Liver (tissue), 8 donors: ENCODE measurements at regions not wholly inside any gene's neighbourhood (a gene's known extent, or its start where the extent isn't known, plus 50 kb on each side); places are given as distances from the start of the nearest gene placed in this dataset.

ENCODE experiments used
- DNase-seq: peaks from one replicate; pipeline ENCODE4 v3.0.0-alpha.2; 2017; ENCODE audit warnings: low spot score
- H3K27ac ChIP-seq, 2 donors: one replicate each; pipeline ENCODE4 v1.7.0; 2013; ENCODE audit warnings: inconsistent platforms in 2 of 2, low read length in 2 of 2, control low read depth in 1 of 2, low read depth in 1 of 2, mild to moderate bottlenecking in 1 of 2
- H3K27me3 ChIP-seq, 4 donors: one replicate each; pipeline versions ENCODE4 v1.6.1 to v1.7.0; 2013; ENCODE audit warnings: low read length in 3 of 4, inconsistent platforms in 1 of 4, mild to moderate bottlenecking in 1 of 4, moderate library complexity in 1 of 4; ENCODE audit not compliant: control insufficient read depth in 4 of 4, insufficient read depth in 4 of 4
- H3K36me3 ChIP-seq, 4 donors: one replicate each; pipeline versions ENCODE4 v1.6.1 to v1.7.0; 2013; ENCODE audit warnings: low read length in 3 of 4, mild to moderate bottlenecking in 3 of 4, low read depth in 1 of 4, moderate library complexity in 1 of 4; ENCODE audit not compliant: control insufficient read depth in 4 of 4, insufficient read depth in 3 of 4
- H3K4me1 ChIP-seq, 4 donors: one replicate each; pipeline versions ENCODE4 v1.6.1 to v1.7.0; 2013; ENCODE audit warnings: low read length in 3 of 4, mild to moderate bottlenecking in 3 of 4, moderate library complexity in 1 of 4; ENCODE audit not compliant: control insufficient read depth in 4 of 4, insufficient read depth in 4 of 4
- H3K4me3 ChIP-seq, 3 donors: one replicate each; pipeline versions ENCODE4 v1.6.1 to v1.7.0; 2013; ENCODE audit warnings: low read length in 3 of 3, control low read depth in 1 of 3, low read depth in 1 of 3, mild to moderate bottlenecking in 1 of 3
- H3K9ac ChIP-seq, 2 donors: one replicate each; pipeline ENCODE4 v1.7.0; 2013; ENCODE audit warnings: low read length in 2 of 2, mild to moderate bottlenecking in 2 of 2, moderate library complexity in 2 of 2, control low read depth in 1 of 2, low read depth in 1 of 2
- H3K9me3 ChIP-seq, 4 donors: one replicate each; pipeline versions ENCODE4 v1.6.1 to v1.7.0; 2013; ENCODE audit warnings: low read length in 3 of 4; ENCODE audit not compliant: control insufficient read depth in 4 of 4
- ATF3 ChIP-seq: IDR thresholded peaks from 2 replicates; pipeline ENCODE4 v1.6.1; 2016; ENCODE audit warnings: antibody characterized with exemption
- CTCF ChIP-seq: fragments of 150-350 bp; IDR thresholded peaks from 2 replicates; pipeline ENCODE4 v1.5.1; 2017; ENCODE audit warnings: improper control_type of control experiment, low read depth, low read length; ENCODE audit not compliant: missing input control
- EGR1 ChIP-seq, 2 donors: IDR thresholded peaks; 2 replicates each; pipeline ENCODE4 v1.6.1; 2016 to 2018; ENCODE audit warnings: antibody characterized with exemption in 2 of 2, low read depth in 2 of 2
- FOXA1 ChIP-seq: IDR thresholded peaks from 2 replicates; pipeline ENCODE4 v1.6.1; 2016; ENCODE audit warnings: antibody characterized with exemption
- FOXA2 ChIP-seq: IDR thresholded peaks from 2 replicates; pipeline ENCODE4 v1.6.1; 2016; ENCODE audit warnings: antibody characterized with exemption
- GABPA ChIP-seq, 2 donors: IDR thresholded peaks in 1 of 2; conservative IDR thresholded peaks in 1 of 2; 2 replicates each; pipeline ENCODE4 v1.6.1; 2016; ENCODE audit warnings: antibody characterized with exemption in 2 of 2, mild to moderate bottlenecking in 1 of 2, moderate library complexity in 1 of 2
- HNF4A ChIP-seq, 2 donors: conservative IDR thresholded peaks; 2 replicates each; pipeline ENCODE4 v1.6.1; 2016; ENCODE audit warnings: antibody characterized with exemption in 2 of 2, mild to moderate bottlenecking in 2 of 2
- HNF4G ChIP-seq: IDR thresholded peaks from 2 replicates; pipeline ENCODE4 v1.6.1; 2016; ENCODE audit warnings: antibody characterized with exemption
- JUND ChIP-seq, 2 donors: IDR thresholded peaks; 2 replicates each; pipeline ENCODE4 v1.6.1; 2016; ENCODE audit warnings: antibody characterized with exemption in 2 of 2
- MAX ChIP-seq: IDR thresholded peaks from 2 replicates; pipeline ENCODE4 v1.6.1; 2016; ENCODE audit warnings: antibody characterized with exemption
- NR2F2 ChIP-seq: IDR thresholded peaks from 2 replicates; pipeline ENCODE4 v1.6.1; 2016; ENCODE audit warnings: antibody characterized with exemption
- RAD21 ChIP-seq, 2 donors: IDR thresholded peaks; 2 replicates each; pipeline ENCODE4 v1.6.1; 2016; ENCODE audit warnings: antibody characterized with exemption in 2 of 2, mild to moderate bottlenecking in 2 of 2
- REST ChIP-seq: IDR thresholded peaks from 2 replicates; pipeline ENCODE4 v1.6.1; 2016; ENCODE audit warnings: antibody characterized with exemption, mild to moderate bottlenecking
- RXRA ChIP-seq, 2 donors: IDR thresholded peaks; 2 replicates each; pipeline ENCODE4 v1.6.1; 2017 to 2018; ENCODE audit warnings: antibody characterized with exemption in 2 of 2, mild to moderate bottlenecking in 1 of 2
- SP1 ChIP-seq: IDR thresholded peaks from 2 replicates; pipeline ENCODE4 v1.6.1; 2018; ENCODE audit warnings: antibody characterized with exemption, mild to moderate bottlenecking
- TAF1 ChIP-seq: conservative IDR thresholded peaks from 2 replicates; pipeline ENCODE4 v1.6.1; 2016; ENCODE audit warnings: antibody characterized with exemption, mild to moderate bottlenecking
- YY1 ChIP-seq: IDR thresholded peaks from 2 replicates; pipeline ENCODE4 v1.6.1; 2016; ENCODE audit warnings: antibody characterized with exemption, mild to moderate bottlenecking
- ZBTB33 ChIP-seq: IDR thresholded peaks from 2 replicates; pipeline ENCODE4 v1.6.1; 2016; ENCODE audit warnings: antibody characterized with exemption
- WGBS: extraction: QIAGEN DNeasy Blood & Tissue Kit; methylation state at CpG from one replicate; pipeline ENCODE4 v1.1.7; 2013; 5-methylcytosine and 5-hydroxymethylcytosine counted together
- donor health status: healthy.
- donor health status: healthy.
- donor health status: healthy.
- donor health status: healthy.
- donor health status: healthy.

- H3K4me1 ChIP-seq = peaks cover 0 to 14% (median 8%) of the 10 kb centered on the region in 4 donors
- H3K4me3 ChIP-seq = no peak overlapping the region
- H3K9ac ChIP-seq = no peak overlapping the region
- TF ChIP-seq YY1 (no peak), NR2F2 (no peak), MAX (no peak), ZBTB33 (no peak), JUND (IDR thresholded peaks at IDR 0.05) (no peak), REST (no peak), GABPA (IDR thresholded peaks at IDR 0.05 in 1 of 2, conservative IDR thresholded peaks at IDR 0.05 in 1 of 2) (no peak), SP1 (no peak), ATF3 (no peak), RXRA (IDR thresholded peaks at IDR 0.05) (no peak), FOXA2 (no peak), HNF4G (no peak), EGR1 (IDR thresholded peaks at IDR 0.05; ENCODE audit: low read depth in 2 of 2) (no peak), TAF1 (no peak), FOXA1 (no peak), HNF4A (conservative IDR thresholded peaks at IDR 0.05) (no peak), RAD21 (IDR thresholded peaks at IDR 0.05) (no peak)
- no peak for DNase-seq
- H3K27ac ChIP-seq = no peak overlapping the region
- H3K36me3 ChIP-seq = no peaks in the 10 kb centered on the region
- no peaks in the 10 kb centered on the region for H3K27me3 ChIP-seq
- 96% methylated on average over 2 of the region's 2 CpGs for WGBS
- peaks cover 0 to 2% (median 0%) of the 10 kb centered on the region in 4 donors for H3K9me3 ChIP-seq
Measured at GRCh38 chr16:52252680-52253079, 294.3 kb downstream of the TOX3 start.

- no peak for DNase-seq
- Histone ChIP-seq H3K4me1 (peaks cover 0 to 7% (median 5%) of the 10 kb centered on the region in 4 donors), H3K4me3 (no peak overlapping the region), H3K9me3 (peaks cover 0 to 6% (median 2%) of the 10 kb centered on the region in 4 donors), H3K27me3 (no peaks in the 10 kb centered on the region), H3K27ac (no peak overlapping the region), H3K9ac (no peak overlapping the region), H3K36me3 (no peaks in the 10 kb centered on the region)
- TF ChIP-seq TAF1 (no peak), FOXA1 (no peak), EGR1 (IDR thresholded peaks at IDR 0.05; ENCODE audit: low read depth in 2 of 2) (no peak), HNF4G (no peak), NR2F2 (no peak), YY1 (no peak), HNF4A (conservative IDR thresholded peaks at IDR 0.05) (no peak), MAX (no peak), CTCF (no peak), ATF3 (no peak), GABPA (IDR thresholded peaks at IDR 0.05 in 1 of 2, conservative IDR thresholded peaks at IDR 0.05 in 1 of 2) (no peak), RXRA (IDR thresholded peaks at IDR 0.05) (no peak), JUND (IDR thresholded peaks at IDR 0.05) (no peak), FOXA2 (no peak)
- WGBS = 73% methylated on average over 4 of the region's 4 CpGs
Measured at GRCh38 chr16:52251495-52251894, 295.4 kb downstream of the TOX3 start.
